GM23338 (cell line): ENCODE measurements at regions not wholly inside any gene's neighbourhood (a gene's known extent, or its start where the extent isn't known, plus 50 kb on each side); places are given as distances from the start of the nearest gene placed in this dataset.

Experiments used
- ATAC-seq: fragments of 200-7000 bp; cut with Tn5 transposase; 3 replicates; pipeline ENCODE4 v1.9.1; 2020
- DNase-seq: peaks from one replicate; pipeline ENCODE4 v3.0.0-alpha.2; 2015; ENCODE audit warnings: low spot score
- H2AFZ ChIP-seq: fragments of 200-600 bp; sonication (generic); 2 replicates; pipeline ENCODE4 v1.8.0; 2016; ENCODE audit warnings: antibody characterized with exemption, mild to moderate bottlenecking, moderate library complexity
- H3F3A ChIP-seq: fragments of 200-600 bp; sonication (generic); replicated peaks from 2 replicates; pipeline ENCODE4 v1.8.0; 2017; ENCODE audit warnings: antibody characterized with exemption, mixed run types, low read depth
- H3K27ac ChIP-seq: fragments of 200-600 bp; sonication (generic); 2 replicates; pipeline ENCODE4 v1.6.1; 2016; ENCODE audit warnings: low read depth
- H3K27me3 ChIP-seq: fragments of 200-600 bp; sonication (generic); 2 replicates; pipeline ENCODE4 v1.8.0; 2016; ENCODE audit warnings: mild to moderate bottlenecking, mixed run types, moderate library complexity; ENCODE audit not compliant: insufficient read depth
- H3K36me3 ChIP-seq: fragments of 200-600 bp; sonication (generic); 2 replicates; pipeline ENCODE4 v1.8.0; 2016; ENCODE audit warnings: mild to moderate bottlenecking; ENCODE audit not compliant: insufficient read depth
- H3K4me1 ChIP-seq: fragments of 200-600 bp; sonication (generic); 2 replicates; pipeline ENCODE4 v1.8.0; 2016; ENCODE audit warnings: mild to moderate bottlenecking, moderate library complexity; ENCODE audit not compliant: insufficient read depth
- H3K4me2 ChIP-seq: fragments of 200-600 bp; sonication (generic); 2 replicates; pipeline ENCODE4 v1.7.1; 2017; ENCODE audit warnings: mixed run types
- H3K4me3 ChIP-seq: fragments of 200-600 bp; sonication (generic); 2 replicates; pipeline ENCODE4 v1.6.1; 2016; ENCODE audit warnings: mixed run types
- H3K79me2 ChIP-seq: fragments of 200-600 bp; sonication (generic); replicated peaks from 2 replicates; pipeline ENCODE4 v1.8.0; 2017; ENCODE audit warnings: mild to moderate bottlenecking; ENCODE audit not compliant: insufficient read depth
- H3K9me2 ChIP-seq: fragments of 200-600 bp; sonication (generic); 2 replicates; pipeline ENCODE4 v1.8.0; 2017; ENCODE audit not compliant: insufficient read depth
- H4K20me1 ChIP-seq: fragments of 200-600 bp; sonication (generic); replicated peaks from 2 replicates; pipeline ENCODE4 v1.8.0; 2017; ENCODE audit warnings: mild to moderate bottlenecking; ENCODE audit not compliant: insufficient read depth
- H3K27ac Mint-ChIP-seq: 2 replicates; pipeline ENCODE4 v1.8.0; 2020; ENCODE audit warnings: inconsistent platforms, mild to moderate bottlenecking, moderate library complexity, mixed read lengths
- H3K27me3 Mint-ChIP-seq: 3 replicates; pipeline ENCODE4 v1.8.0; 2022; ENCODE audit warnings: low read depth, mild to moderate bottlenecking, moderate library complexity, mixed read lengths, inconsistent platforms; ENCODE audit not compliant: insufficient read depth, poor library complexity
- H3K36me3 Mint-ChIP-seq: 3 replicates; pipeline ENCODE4 v1.8.0; 2021; ENCODE audit warnings: low read depth, mild to moderate bottlenecking, inconsistent platforms, moderate library complexity, mixed read lengths
- H3K4me1 Mint-ChIP-seq: 3 replicates; pipeline ENCODE4 v1.8.0; 2020; ENCODE audit warnings: mild to moderate bottlenecking, inconsistent platforms, mixed read lengths
- H3K4me3 Mint-ChIP-seq: 3 replicates; pipeline ENCODE4 v1.8.0; 2021; ENCODE audit warnings: moderate library complexity, mild to moderate bottlenecking, inconsistent platforms, mixed read lengths
- H3K9me3 Mint-ChIP-seq: 3 replicates; pipeline ENCODE4 v1.8.0; 2020; ENCODE audit warnings: moderate library complexity, mild to moderate bottlenecking, inconsistent platforms, mixed read lengths
- CREB1 ChIP-seq: fragments of 250-450 bp; sonication (Bioruptor Pico); IDR thresholded peaks from 2 replicates; pipeline ENCODE4 v1.5.0; 2020; ENCODE audit warnings: low read depth, mild to moderate bottlenecking, moderate library complexity
- EZH2 ChIP-seq: fragments of 200-600 bp; sonication (generic); IDR thresholded peaks from one replicate; pipeline ENCODE4 v1.8.0; 2017; ENCODE audit warnings: antibody characterized with exemption, mild to moderate bottlenecking, low read depth; ENCODE audit not compliant: unreplicated experiment
- EZH2phosphoT487 ChIP-seq: fragments of 200-600 bp; sonication (generic); IDR thresholded peaks from one replicate; pipeline ENCODE4 v1.8.1; 2018; ENCODE audit warnings: antibody characterized with exemption; ENCODE audit not compliant: unreplicated experiment
- JUNB ChIP-seq: IDR thresholded peaks from one replicate; pipeline ENCODE4 v1.6.1; 2016; ENCODE audit warnings: antibody characterized with exemption; ENCODE audit not compliant: unreplicated experiment
- NANOG ChIP-seq: IDR thresholded peaks from 2 replicates; pipeline ENCODE4 v1.6.1; 2016; ENCODE audit warnings: antibody characterized with exemption, borderline replicate concordance
- POLR2AphosphoS5 ChIP-seq: IDR thresholded peaks from 2 replicates; pipeline ENCODE4 v1.6.1; 2016; ENCODE audit warnings: antibody characterized with exemption, low read depth
- REST ChIP-seq: IDR thresholded peaks from one replicate; pipeline ENCODE4 v1.6.1; 2018; ENCODE audit warnings: antibody characterized with exemption; ENCODE audit not compliant: unreplicated experiment
- STAT1 ChIP-seq: IDR thresholded peaks from one replicate; pipeline ENCODE4 v1.6.1; 2016; ENCODE audit warnings: antibody characterized with exemption; ENCODE audit not compliant: unreplicated experiment
- ZNF114 ChIP-seq: fragments of 250-450 bp; sonication (Bioruptor Pico); IDR thresholded peaks from 2 replicates; pipeline ENCODE4 v1.5.0; 2020; ENCODE audit warnings: mild to moderate bottlenecking, moderate library complexity
- ZNF331 ChIP-seq: fragments of 250-450 bp; sonication (Bioruptor Pico); IDR thresholded peaks from 2 replicates; pipeline ENCODE4 v1.5.0; 2020; ENCODE audit warnings: low read depth, mild to moderate bottlenecking, moderate library complexity
- TF ChIP-seq, protein P1 (sequence below), 2 experiments: fragments of 200-600 bp in 1 of 2; sonication (generic) in 1 of 2; conservative IDR thresholded peaks; 2 replicates each; pipeline versions ENCODE4 v1.5.1 to v1.6.1; 2016 to 2017; ENCODE audit warnings: antibody characterized with exemption in 2 of 2, low read depth in 2 of 2, mild to moderate bottlenecking in 2 of 2, moderate library complexity in 1 of 2
- TF ChIP-seq, protein P2 (sequence below): fragments of 250-450 bp; sonication (Bioruptor Pico); IDR thresholded peaks from 2 replicates; pipeline ENCODE4 v1.5.0; 2020; ENCODE audit warnings: mild to moderate bottlenecking, moderate library complexity
- TF ChIP-seq, protein P3 (sequence below): IDR thresholded peaks from 2 replicates; pipeline ENCODE4 v1.6.1; 2016; ENCODE audit warnings: antibody characterized with exemption

DNA sequence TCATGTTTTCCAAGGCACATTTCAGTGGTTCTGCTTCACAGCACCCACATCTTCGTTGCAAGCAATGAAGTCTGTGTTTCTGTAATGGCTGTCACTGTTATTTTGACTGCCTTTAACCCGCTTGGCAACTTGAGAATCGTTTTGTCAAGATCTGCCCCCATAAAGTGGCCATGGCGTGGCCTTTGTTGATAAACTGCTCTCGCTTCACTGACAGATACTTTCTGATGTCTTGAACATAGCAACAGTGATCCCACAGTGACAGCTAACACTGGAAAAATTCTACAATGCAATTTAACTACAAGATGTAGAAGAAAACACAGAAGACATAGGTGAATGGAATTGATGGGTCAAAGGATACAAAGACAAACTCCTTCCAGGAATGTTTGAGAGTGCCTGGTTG, 184.2 kb downstream of the KLHL28 start:
- H3K9me3 Mint-ChIP-seq = no peaks in the 10 kb centered on the region
- no peaks in the 10 kb centered on the region for H3K36me3 Mint-ChIP-seq
- ATAC-seq (no peak), DNase-seq (no peak)
- H3K27me3 ChIP-seq = no peaks in the 10 kb centered on the region
- no peaks in the 10 kb centered on the region for H4K20me1 ChIP-seq
- H3K27ac Mint-ChIP-seq = no peak overlapping the region
- peak overlapping the region; percentile 80; the same call in 1 of the 2 replicates for H2AFZ ChIP-seq
- H3K4me3 Mint-ChIP-seq = no peak overlapping the region
- no peak overlapping the region for H3K4me2 ChIP-seq
- H3F3A ChIP-seq = no peaks in the 10 kb centered on the region
- H3K4me1 ChIP-seq = no peaks in the 10 kb centered on the region
- no peaks in the 10 kb centered on the region; the same call in 2 of the 3 replicates for H3K4me1 Mint-ChIP-seq
- no peak overlapping the region for H3K4me3 ChIP-seq
- no peaks in the 10 kb centered on the region for H3K9me2 ChIP-seq
- H3K36me3 ChIP-seq = no peaks in the 10 kb centered on the region
- no peaks in the 10 kb centered on the region for H3K79me2 ChIP-seq
- H3K27me3 Mint-ChIP-seq = no peaks in the 10 kb centered on the region
- TF ChIP-seq NANOG (no peak), STAT1 (no peak), EZH2phosphoT487 (no peak), JUNB (no peak), POLR2AphosphoS5 (no peak), ZNF114 (CRISPR knock-in tag) (no peak), ZNF331 (CRISPR knock-in tag) (no peak), REST (no peak), EZH2 (no peak), CREB1 (CRISPR knock-in tag) (no peak)
- TF ChIP-seq, protein P1, sequence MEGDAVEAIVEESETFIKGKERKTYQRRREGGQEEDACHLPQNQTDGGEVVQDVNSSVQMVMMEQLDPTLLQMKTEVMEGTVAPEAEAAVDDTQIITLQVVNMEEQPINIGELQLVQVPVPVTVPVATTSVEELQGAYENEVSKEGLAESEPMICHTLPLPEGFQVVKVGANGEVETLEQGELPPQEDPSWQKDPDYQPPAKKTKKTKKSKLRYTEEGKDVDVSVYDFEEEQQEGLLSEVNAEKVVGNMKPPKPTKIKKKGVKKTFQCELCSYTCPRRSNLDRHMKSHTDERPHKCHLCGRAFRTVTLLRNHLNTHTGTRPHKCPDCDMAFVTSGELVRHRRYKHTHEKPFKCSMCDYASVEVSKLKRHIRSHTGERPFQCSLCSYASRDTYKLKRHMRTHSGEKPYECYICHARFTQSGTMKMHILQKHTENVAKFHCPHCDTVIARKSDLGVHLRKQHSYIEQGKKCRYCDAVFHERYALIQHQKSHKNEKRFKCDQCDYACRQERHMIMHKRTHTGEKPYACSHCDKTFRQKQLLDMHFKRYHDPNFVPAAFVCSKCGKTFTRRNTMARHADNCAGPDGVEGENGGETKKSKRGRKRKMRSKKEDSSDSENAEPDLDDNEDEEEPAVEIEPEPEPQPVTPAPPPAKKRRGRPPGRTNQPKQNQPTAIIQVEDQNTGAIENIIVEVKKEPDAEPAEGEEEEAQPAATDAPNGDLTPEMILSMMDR (conservative IDR thresholded peaks at IDR 0.05; ENCODE audit: low read depth in 2 of 2) = no peak
- TF ChIP-seq, protein P2, sequence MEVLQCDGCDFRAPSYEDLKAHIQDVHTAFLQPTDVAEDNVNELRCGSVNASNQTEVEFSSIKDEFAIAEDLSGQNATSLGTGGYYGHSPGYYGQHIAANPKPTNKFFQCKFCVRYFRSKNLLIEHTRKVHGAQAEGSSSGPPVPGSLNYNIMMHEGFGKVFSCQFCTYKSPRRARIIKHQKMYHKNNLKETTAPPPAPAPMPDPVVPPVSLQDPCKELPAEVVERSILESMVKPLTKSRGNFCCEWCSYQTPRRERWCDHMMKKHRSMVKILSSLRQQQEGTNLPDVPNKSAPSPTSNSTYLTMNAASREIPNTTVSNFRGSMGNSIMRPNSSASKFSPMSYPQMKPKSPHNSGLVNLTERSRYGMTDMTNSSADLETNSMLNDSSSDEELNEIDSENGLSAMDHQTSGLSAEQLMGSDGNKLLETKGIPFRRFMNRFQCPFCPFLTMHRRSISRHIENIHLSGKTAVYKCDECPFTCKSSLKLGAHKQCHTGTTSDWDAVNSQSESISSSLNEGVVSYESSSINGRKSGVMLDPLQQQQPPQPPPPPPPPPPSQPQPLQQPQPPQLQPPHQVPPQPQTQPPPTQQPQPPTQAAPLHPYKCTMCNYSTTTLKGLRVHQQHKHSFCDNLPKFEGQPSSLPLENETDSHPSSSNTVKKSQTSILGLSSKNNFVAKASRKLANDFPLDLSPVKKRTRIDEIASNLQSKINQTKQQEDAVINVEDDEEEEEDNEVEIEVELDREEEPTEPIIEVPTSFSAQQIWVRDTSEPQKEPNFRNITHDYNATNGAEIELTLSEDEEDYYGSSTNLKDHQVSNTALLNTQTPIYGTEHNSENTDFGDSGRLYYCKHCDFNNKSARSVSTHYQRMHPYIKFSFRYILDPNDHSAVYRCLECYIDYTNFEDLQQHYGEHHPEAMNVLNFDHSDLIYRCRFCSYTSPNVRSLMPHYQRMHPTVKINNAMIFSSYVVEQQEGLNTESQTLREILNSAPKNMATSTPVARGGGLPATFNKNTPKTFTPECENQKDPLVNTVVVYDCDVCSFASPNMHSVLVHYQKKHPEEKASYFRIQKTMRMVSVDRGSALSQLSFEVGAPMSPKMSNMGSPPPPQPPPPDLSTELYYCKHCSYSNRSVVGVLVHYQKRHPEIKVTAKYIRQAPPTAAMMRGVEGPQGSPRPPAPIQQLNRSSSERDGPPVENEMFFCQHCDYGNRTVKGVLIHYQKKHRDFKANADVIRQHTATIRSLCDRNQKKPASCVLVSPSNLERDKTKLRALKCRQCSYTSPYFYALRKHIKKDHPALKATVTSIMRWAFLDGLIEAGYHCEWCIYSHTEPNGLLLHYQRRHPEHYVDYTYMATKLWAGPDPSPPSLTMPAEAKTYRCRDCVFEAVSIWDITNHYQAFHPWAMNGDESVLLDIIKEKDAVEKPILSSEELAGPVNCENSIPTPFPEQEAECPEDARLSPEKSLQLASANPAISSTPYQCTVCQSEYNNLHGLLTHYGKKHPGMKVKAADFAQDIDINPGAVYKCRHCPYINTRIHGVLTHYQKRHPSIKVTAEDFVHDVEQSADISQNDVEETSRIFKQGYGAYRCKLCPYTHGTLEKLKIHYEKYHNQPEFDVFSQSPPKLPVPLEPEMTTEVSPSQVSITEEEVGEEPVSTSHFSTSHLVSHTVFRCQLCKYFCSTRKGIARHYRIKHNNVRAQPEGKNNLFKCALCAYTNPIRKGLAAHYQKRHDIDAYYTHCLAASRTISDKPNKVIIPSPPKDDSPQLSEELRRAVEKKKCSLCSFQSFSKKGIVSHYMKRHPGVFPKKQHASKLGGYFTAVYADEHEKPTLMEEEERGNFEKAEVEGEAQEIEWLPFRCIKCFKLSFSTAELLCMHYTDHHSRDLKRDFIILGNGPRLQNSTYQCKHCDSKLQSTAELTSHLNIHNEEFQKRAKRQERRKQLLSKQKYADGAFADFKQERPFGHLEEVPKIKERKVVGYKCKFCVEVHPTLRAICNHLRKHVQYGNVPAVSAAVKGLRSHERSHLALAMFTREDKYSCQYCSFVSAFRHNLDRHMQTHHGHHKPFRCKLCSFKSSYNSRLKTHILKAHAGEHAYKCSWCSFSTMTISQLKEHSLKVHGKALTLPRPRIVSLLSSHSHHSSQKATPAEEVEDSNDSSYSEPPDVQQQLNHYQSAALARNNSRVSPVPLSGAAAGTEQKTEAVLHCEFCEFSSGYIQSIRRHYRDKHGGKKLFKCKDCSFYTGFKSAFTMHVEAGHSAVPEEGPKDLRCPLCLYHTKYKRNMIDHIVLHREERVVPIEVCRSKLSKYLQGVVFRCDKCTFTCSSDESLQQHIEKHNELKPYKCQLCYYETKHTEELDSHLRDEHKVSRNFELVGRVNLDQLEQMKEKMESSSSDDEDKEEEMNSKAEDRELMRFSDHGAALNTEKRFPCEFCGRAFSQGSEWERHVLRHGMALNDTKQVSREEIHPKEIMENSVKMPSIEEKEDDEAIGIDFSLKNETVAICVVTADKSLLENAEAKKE (CRISPR knock-in tag) = no peak
- TF ChIP-seq, protein P3, sequence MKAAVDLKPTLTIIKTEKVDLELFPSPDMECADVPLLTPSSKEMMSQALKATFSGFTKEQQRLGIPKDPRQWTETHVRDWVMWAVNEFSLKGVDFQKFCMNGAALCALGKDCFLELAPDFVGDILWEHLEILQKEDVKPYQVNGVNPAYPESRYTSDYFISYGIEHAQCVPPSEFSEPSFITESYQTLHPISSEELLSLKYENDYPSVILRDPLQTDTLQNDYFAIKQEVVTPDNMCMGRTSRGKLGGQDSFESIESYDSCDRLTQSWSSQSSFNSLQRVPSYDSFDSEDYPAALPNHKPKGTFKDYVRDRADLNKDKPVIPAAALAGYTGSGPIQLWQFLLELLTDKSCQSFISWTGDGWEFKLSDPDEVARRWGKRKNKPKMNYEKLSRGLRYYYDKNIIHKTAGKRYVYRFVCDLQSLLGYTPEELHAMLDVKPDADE = no peak
- H3K27ac ChIP-seq = no peak overlapping the region
